ENCODE measurements at regions not wholly inside any gene's neighbourhood (a gene's known extent, or its start where the extent isn't known, plus 50 kb on each side); places are given as distances from the start of the nearest gene placed in this dataset.

GRCh38 chr12:124175704-124176103 lies 119.2 kb upstream of the RFLNA start:
- no peaks in the 10 kb centered on the region for H3K27me3 ChIP-seq (ENCODE audit: insufficient read depth, low read length)
- no peaks in the 10 kb centered on the region for H3K9me2 ChIP-seq (ENCODE audit: low read depth, low read length)
- no peak overlapping the region for H2AFZ ChIP-seq (ENCODE audit: low read length)
- no peak overlapping the region for H3K27ac ChIP-seq (ENCODE audit: low read depth, low read length, poor library complexity, severe bottlenecking)
- H3K4me2 ChIP-seq (ENCODE audit: low read length): no peak overlapping the region
- TF ChIP-seq EZH2 (IDR thresholded peaks at IDR 0.05; ENCODE audit: borderline replicate concordance, low read length): no peak
- TF ChIP-seq, protein P1, sequence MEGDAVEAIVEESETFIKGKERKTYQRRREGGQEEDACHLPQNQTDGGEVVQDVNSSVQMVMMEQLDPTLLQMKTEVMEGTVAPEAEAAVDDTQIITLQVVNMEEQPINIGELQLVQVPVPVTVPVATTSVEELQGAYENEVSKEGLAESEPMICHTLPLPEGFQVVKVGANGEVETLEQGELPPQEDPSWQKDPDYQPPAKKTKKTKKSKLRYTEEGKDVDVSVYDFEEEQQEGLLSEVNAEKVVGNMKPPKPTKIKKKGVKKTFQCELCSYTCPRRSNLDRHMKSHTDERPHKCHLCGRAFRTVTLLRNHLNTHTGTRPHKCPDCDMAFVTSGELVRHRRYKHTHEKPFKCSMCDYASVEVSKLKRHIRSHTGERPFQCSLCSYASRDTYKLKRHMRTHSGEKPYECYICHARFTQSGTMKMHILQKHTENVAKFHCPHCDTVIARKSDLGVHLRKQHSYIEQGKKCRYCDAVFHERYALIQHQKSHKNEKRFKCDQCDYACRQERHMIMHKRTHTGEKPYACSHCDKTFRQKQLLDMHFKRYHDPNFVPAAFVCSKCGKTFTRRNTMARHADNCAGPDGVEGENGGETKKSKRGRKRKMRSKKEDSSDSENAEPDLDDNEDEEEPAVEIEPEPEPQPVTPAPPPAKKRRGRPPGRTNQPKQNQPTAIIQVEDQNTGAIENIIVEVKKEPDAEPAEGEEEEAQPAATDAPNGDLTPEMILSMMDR (IDR thresholded peaks at IDR 0.05; ENCODE audit: low read length): no peak
- no peaks in the 10 kb centered on the region for H3F3A ChIP-seq (ENCODE audit: insufficient read depth, low read length)
- H3K36me3 ChIP-seq (ENCODE audit: insufficient read depth, low read length): no peaks in the 10 kb centered on the region
- no peaks in the 10 kb centered on the region for H4K20me1 ChIP-seq (ENCODE audit: insufficient read depth, low read length)
- no peaks in the 10 kb centered on the region for H3K9me3 ChIP-seq (ENCODE audit: low read length)
- no peak overlapping the region for H3K4me3 ChIP-seq (ENCODE audit: low read depth, low read length, poor library complexity, severe bottlenecking)
- no peaks in the 10 kb centered on the region for H3K79me2 ChIP-seq (ENCODE audit: insufficient read depth, low read length)
- no peak overlapping the region for H3K9ac ChIP-seq (ENCODE audit: low read length)
- no peaks in the 10 kb centered on the region for H3K4me1 ChIP-seq (ENCODE audit: insufficient read depth, low read length, severe bottlenecking)

- H3K9me3 ChIP-seq (ENCODE audit: low read length): no peaks in the 10 kb centered on the region
- no peak overlapping the region for H3K27ac ChIP-seq (ENCODE audit: low read depth, low read length, poor library complexity, severe bottlenecking)
- no peaks in the 10 kb centered on the region for H3K36me3 ChIP-seq (ENCODE audit: insufficient read depth, low read length)
- H3F3A ChIP-seq (ENCODE audit: insufficient read depth, low read length): no peaks in the 10 kb centered on the region
- no peaks in the 10 kb centered on the region for H3K27me3 ChIP-seq (ENCODE audit: insufficient read depth, low read length)
- H3K4me3 ChIP-seq (ENCODE audit: low read depth, low read length, poor library complexity, severe bottlenecking): no peak overlapping the region
- TF ChIP-seq, protein P1 (IDR thresholded peaks at IDR 0.05; ENCODE audit: low read length): no peak
- TF ChIP-seq EZH2 (IDR thresholded peaks at IDR 0.05; ENCODE audit: borderline replicate concordance, low read length): no peak
- H3K4me2 ChIP-seq (ENCODE audit: low read length): no peak overlapping the region
- H4K20me1 ChIP-seq (ENCODE audit: insufficient read depth, low read length): no peaks in the 10 kb centered on the region
- no peak overlapping the region for H2AFZ ChIP-seq (ENCODE audit: low read length)
- H3K9me2 ChIP-seq (ENCODE audit: low read depth, low read length): no peaks in the 10 kb centered on the region
- H3K4me1 ChIP-seq (ENCODE audit: insufficient read depth, low read length, severe bottlenecking): no peaks in the 10 kb centered on the region
- no peaks in the 10 kb centered on the region for H3K79me2 ChIP-seq (ENCODE audit: insufficient read depth, low read length)
- no peak overlapping the region for H3K9ac ChIP-seq (ENCODE audit: low read length)
These were observed 117.5 kb upstream of the RFLNA start for GRCh38 chr12:124177276-124177950.

DNA sequence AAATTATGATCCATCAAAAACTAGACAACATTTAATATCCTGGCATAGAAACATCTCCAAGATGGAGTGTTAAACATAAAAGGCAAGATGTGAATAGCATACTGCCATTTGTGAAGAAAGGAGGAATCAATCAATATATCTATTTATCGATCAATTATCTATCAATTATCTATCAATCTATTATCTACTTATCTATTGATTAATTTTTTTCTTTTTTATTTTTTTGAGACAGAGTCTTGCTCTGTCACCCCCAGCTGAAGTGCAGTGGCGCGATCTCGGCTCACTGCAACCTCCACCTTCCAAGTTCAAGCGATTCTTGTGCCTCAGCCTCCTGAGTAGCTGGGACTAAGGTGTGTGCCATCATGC lies 117.0 kb upstream of the RFLNA start:
- no peak overlapping the region for H3K4me2 ChIP-seq (ENCODE audit: low read length)
- H3K27ac ChIP-seq (ENCODE audit: low read depth, low read length, poor library complexity, severe bottlenecking): no peak overlapping the region
- no peak overlapping the region for H3K4me3 ChIP-seq (ENCODE audit: low read depth, low read length, poor library complexity, severe bottlenecking)
- no peaks in the 10 kb centered on the region for H3K79me2 ChIP-seq (ENCODE audit: insufficient read depth, low read length)
- H3K9ac ChIP-seq (ENCODE audit: low read length): no peak overlapping the region
- no peaks in the 10 kb centered on the region for H4K20me1 ChIP-seq (ENCODE audit: insufficient read depth, low read length)
- no peaks in the 10 kb centered on the region for H3K9me2 ChIP-seq (ENCODE audit: low read depth, low read length)
- H3K27me3 ChIP-seq (ENCODE audit: insufficient read depth, low read length): no peaks in the 10 kb centered on the region
- H2AFZ ChIP-seq (ENCODE audit: low read length): no peak overlapping the region
- no peaks in the 10 kb centered on the region for H3K9me3 ChIP-seq (ENCODE audit: low read length)
- H3K4me1 ChIP-seq (ENCODE audit: insufficient read depth, low read length, severe bottlenecking): no peaks in the 10 kb centered on the region
- no peaks in the 10 kb centered on the region for H3K36me3 ChIP-seq (ENCODE audit: insufficient read depth, low read length)
- H3F3A ChIP-seq (ENCODE audit: insufficient read depth, low read length): no peaks in the 10 kb centered on the region
- TF ChIP-seq, protein P1 (IDR thresholded peaks at IDR 0.05; ENCODE audit: low read length): no peak
- TF ChIP-seq EZH2 (IDR thresholded peaks at IDR 0.05; ENCODE audit: borderline replicate concordance, low read length): no peak
